HL-60 (cell line): ENCODE measurements at regions not wholly inside any gene's neighbourhood (a gene's known extent, or its start where the extent isn't known, plus 50 kb on each side); places are given as distances from the start of the nearest gene placed in this dataset.
A peak's percentile ranks its signal among the peaks of the same experiment; 100 is the strongest.

Source experiments
- CTCF ChIP-seq: IDR thresholded peaks from one replicate; pipeline ENCODE4 v1.5.1; 2011; ENCODE audit warnings: low read length, control low read depth, inconsistent platforms; ENCODE audit not compliant: insufficient read depth
- GABPA ChIP-seq: IDR thresholded peaks from 2 replicates; pipeline ENCODE4 v1.6.1; 2012; ENCODE audit warnings: low read depth
- POLR2AphosphoS5 ChIP-seq: IDR thresholded peaks from 2 replicates; pipeline ENCODE4 v1.6.1; 2012; ENCODE audit warnings: low read depth
- SPI1 ChIP-seq: IDR thresholded peaks from 2 replicates; pipeline ENCODE4 v1.6.1; 2012; ENCODE audit warnings: low read depth, mild to moderate bottlenecking, borderline replicate concordance
- TF ChIP-seq, protein P1 (sequence below): IDR thresholded peaks from 2 replicates; pipeline ENCODE4 v1.6.1; 2012; ENCODE audit warnings: low read depth; ENCODE audit not compliant: insufficient replicate concordance

- TF ChIP-seq CTCF (peak; percentile 82), POLR2AphosphoS5 (no peak), SPI1 (no peak), GABPA (no peak)
- TF ChIP-seq, protein P1, sequence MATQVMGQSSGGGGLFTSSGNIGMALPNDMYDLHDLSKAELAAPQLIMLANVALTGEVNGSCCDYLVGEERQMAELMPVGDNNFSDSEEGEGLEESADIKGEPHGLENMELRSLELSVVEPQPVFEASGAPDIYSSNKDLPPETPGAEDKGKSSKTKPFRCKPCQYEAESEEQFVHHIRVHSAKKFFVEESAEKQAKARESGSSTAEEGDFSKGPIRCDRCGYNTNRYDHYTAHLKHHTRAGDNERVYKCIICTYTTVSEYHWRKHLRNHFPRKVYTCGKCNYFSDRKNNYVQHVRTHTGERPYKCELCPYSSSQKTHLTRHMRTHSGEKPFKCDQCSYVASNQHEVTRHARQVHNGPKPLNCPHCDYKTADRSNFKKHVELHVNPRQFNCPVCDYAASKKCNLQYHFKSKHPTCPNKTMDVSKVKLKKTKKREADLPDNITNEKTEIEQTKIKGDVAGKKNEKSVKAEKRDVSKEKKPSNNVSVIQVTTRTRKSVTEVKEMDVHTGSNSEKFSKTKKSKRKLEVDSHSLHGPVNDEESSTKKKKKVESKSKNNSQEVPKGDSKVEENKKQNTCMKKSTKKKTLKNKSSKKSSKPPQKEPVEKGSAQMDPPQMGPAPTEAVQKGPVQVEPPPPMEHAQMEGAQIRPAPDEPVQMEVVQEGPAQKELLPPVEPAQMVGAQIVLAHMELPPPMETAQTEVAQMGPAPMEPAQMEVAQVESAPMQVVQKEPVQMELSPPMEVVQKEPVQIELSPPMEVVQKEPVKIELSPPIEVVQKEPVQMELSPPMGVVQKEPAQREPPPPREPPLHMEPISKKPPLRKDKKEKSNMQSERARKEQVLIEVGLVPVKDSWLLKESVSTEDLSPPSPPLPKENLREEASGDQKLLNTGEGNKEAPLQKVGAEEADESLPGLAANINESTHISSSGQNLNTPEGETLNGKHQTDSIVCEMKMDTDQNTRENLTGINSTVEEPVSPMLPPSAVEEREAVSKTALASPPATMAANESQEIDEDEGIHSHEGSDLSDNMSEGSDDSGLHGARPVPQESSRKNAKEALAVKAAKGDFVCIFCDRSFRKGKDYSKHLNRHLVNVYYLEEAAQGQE, result no peak
These were observed 77.6 kb upstream of the EN2 start for GRCh38 chr7:155380221-155380861.
